Activated naive CD4-positive, alpha-beta T cell treated with anti-CD3 and anti-CD28 coated beads, Interleukin-2, amount 50 U/mL, for 72 hours (primary cell): ENCODE measurements at regions not wholly inside any gene's neighbourhood (a gene's known extent, or its start where the extent isn't known, plus 50 kb on each side); places are given as distances from the start of the nearest gene placed in this dataset.
"Not testable (repeated sequence)": the region's sequence is repeated elsewhere in the genome, so short reads cannot be mapped to it uniquely, and the experiment has no call there.

ENCODE experiments used
- ATAC-seq, 2 donors: fragments of 150-1000 bp; cut with Tn5 transposase; 2 replicates each; pipeline ENCODE4 v1.10.0; 2021; ENCODE audit warnings: mild to moderate bottlenecking in 2 of 2, moderate library complexity in 2 of 2
- DNase-seq, 2 donors: peaks; one replicate each; pipeline ENCODE4 v3.0.0; 2021 to 2022; ENCODE audit warnings: low spot score in 2 of 2
- H3K27ac Mint-ChIP-seq, 2 donors: one replicate each; pipeline ENCODE4 v1.8.0; 2022; ENCODE audit warnings: mild to moderate bottlenecking in 2 of 2, mixed read lengths in 2 of 2
- H3K36me3 Mint-ChIP-seq, 2 donors: one replicate each; pipeline ENCODE4 v1.8.0; 2022; ENCODE audit warnings: mixed read lengths in 2 of 2
- H3K9me3 Mint-ChIP-seq, 2 donors: one replicate each; pipeline ENCODE4 v1.8.0; 2022; ENCODE audit warnings: mixed read lengths in 2 of 2

GRCh38 chr22:11253000-11253511 is 4274.9 kb upstream of the OR11H1 start:
- Mint-ChIP-seq H3K9me3 (no peaks in the 10 kb centered on the region), H3K36me3 (no peaks in the 10 kb centered on the region), H3K27ac (no peak overlapping the region)
- DNase-seq (no peak), ATAC-seq (no peak)

- not testable (repeated sequence) for H3K27ac Mint-ChIP-seq, ATAC-seq, H3K36me3 Mint-ChIP-seq, DNase-seq, H3K9me3 Mint-ChIP-seq
These were observed 4257.0 kb upstream of the OR11H1 start for GRCh38 chr22:11270981-11271380.

GRCh38 chr22:11285116-11285838 is 4242.7 kb upstream of the OR11H1 start:
- not testable (repeated sequence) for H3K27ac Mint-ChIP-seq, ATAC-seq
- DNase-seq = peak in 1 of 2 donors; percentile 31
- Mint-ChIP-seq H3K36me3 (peaks cover 17 to 32% of the 10 kb centered on the region in 2 donors), H3K9me3 (peaks cover 21 to 27% of the 10 kb centered on the region in 2 donors)

GRCh38 chr22:11285839-11286205 is 4242.2 kb upstream of the OR11H1 start:
- not testable (repeated sequence) for H3K27ac Mint-ChIP-seq, ATAC-seq, DNase-seq
- H3K9me3 Mint-ChIP-seq = peaks cover 26 to 33% of the 10 kb centered on the region in 2 donors
- peaks cover 17 to 34% of the 10 kb centered on the region in 2 donors for H3K36me3 Mint-ChIP-seq

- peaks cover 23 to 50% of the 10 kb centered on the region in 2 donors for H3K36me3 Mint-ChIP-seq
- not testable (repeated sequence) for DNase-seq, H3K27ac Mint-ChIP-seq, ATAC-seq
- H3K9me3 Mint-ChIP-seq = peaks cover 48 to 54% of the 10 kb centered on the region in 2 donors
These were observed 4239.5 kb upstream of the OR11H1 start for GRCh38 chr22:11288246-11289220.

GRCh38 chr22:11298126-11298893 is 4229.7 kb upstream of the OR11H1 start:
- ATAC-seq, H3K27ac Mint-ChIP-seq, DNase-seq: not testable (repeated sequence)
- Mint-ChIP-seq H3K9me3 (peaks cover 33 to 35% of the 10 kb centered on the region in 2 donors), H3K36me3 (peaks cover 23 to 32% of the 10 kb centered on the region in 2 donors)

GRCh38 chr22:11302427-11302826 is 4225.6 kb upstream of the OR11H1 start:
- not testable (repeated sequence) for DNase-seq, ATAC-seq, H3K27ac Mint-ChIP-seq
- peaks cover 40 to 50% of the 10 kb centered on the region in 2 donors for H3K36me3 Mint-ChIP-seq
- H3K9me3 Mint-ChIP-seq = peaks cover 48 to 52% of the 10 kb centered on the region in 2 donors

- H3K27ac Mint-ChIP-seq = not testable (repeated sequence)
These were observed 4225.1 kb upstream of the OR11H1 start for GRCh38 chr22:11302904-11303303.

GRCh38 chr22:11305179-11305578 is 4222.8 kb upstream of the OR11H1 start:
- ATAC-seq, H3K27ac Mint-ChIP-seq, DNase-seq: not testable (repeated sequence)
- peaks cover 40 to 48% of the 10 kb centered on the region in 2 donors for H3K36me3 Mint-ChIP-seq
- peaks cover 54 to 58% of the 10 kb centered on the region in 2 donors for H3K9me3 Mint-ChIP-seq

More at GRCh38 chr22:11302904-11303303, 4225.1 kb upstream of the OR11H1 start:
- not testable (repeated sequence) for DNase-seq, ATAC-seq
- peaks cover 53 to 57% of the 10 kb centered on the region in 2 donors for H3K9me3 Mint-ChIP-seq
- H3K36me3 Mint-ChIP-seq = peaks cover 45 to 53% of the 10 kb centered on the region in 2 donors

GRCh38 chr22:11306933-11307518 is 4221.0 kb upstream of the OR11H1 start:
- ATAC-seq, DNase-seq, H3K27ac Mint-ChIP-seq: not testable (repeated sequence)
- H3K9me3 Mint-ChIP-seq = peaks cover 54 to 59% of the 10 kb centered on the region in 2 donors
- peaks cover 40 to 48% of the 10 kb centered on the region in 2 donors for H3K36me3 Mint-ChIP-seq

GRCh38 chr22:11307998-11308397 is 4220.0 kb upstream of the OR11H1 start:
- no peak for DNase-seq
- Mint-ChIP-seq H3K36me3 (peaks cover 37 to 48% of the 10 kb centered on the region in 2 donors), H3K27ac (no peak overlapping the region), H3K9me3 (peaks cover 47 to 56% of the 10 kb centered on the region in 2 donors)
- no peak for ATAC-seq

GRCh38 chr22:11309777-11310176 is 4218.2 kb upstream of the OR11H1 start:
- not testable (repeated sequence) for DNase-seq, H3K27ac Mint-ChIP-seq, ATAC-seq
- Mint-ChIP-seq H3K9me3 (peaks cover 56 to 60% of the 10 kb centered on the region in 2 donors), H3K36me3 (peaks cover 42 to 55% of the 10 kb centered on the region in 2 donors)

- H3K9me3 Mint-ChIP-seq = peaks cover 48 to 52% of the 10 kb centered on the region in 2 donors
- H3K27ac Mint-ChIP-seq, DNase-seq, ATAC-seq: not testable (repeated sequence)
- peaks cover 34 to 47% of the 10 kb centered on the region in 2 donors for H3K36me3 Mint-ChIP-seq
These were observed 4217.3 kb upstream of the OR11H1 start for GRCh38 chr22:11310647-11311046.

GRCh38 chr22:11312640-11313039 is 4215.4 kb upstream of the OR11H1 start:
- Mint-ChIP-seq H3K9me3 (peaks cover 37% of the 10 kb centered on the region in 2 donors), H3K36me3 (peaks cover 22 to 33% of the 10 kb centered on the region in 2 donors)
- not testable (repeated sequence) for ATAC-seq, H3K27ac Mint-ChIP-seq, DNase-seq

- H3K9me3 Mint-ChIP-seq = peaks cover 33 to 37% of the 10 kb centered on the region in 2 donors
- not testable (repeated sequence) for H3K27ac Mint-ChIP-seq, ATAC-seq, DNase-seq
- peaks cover 18 to 28% of the 10 kb centered on the region in 2 donors for H3K36me3 Mint-ChIP-seq
These were observed 4214.8 kb upstream of the OR11H1 start for GRCh38 chr22:11313040-11313759.
